PFSK-1 (cell line): ENCODE measurements at regions not wholly inside any gene's neighbourhood (a gene's known extent, or its start where the extent isn't known, plus 50 kb on each side); places are given as distances from the start of the nearest gene placed in this dataset.

ENCODE experiments used
- FOXP2 ChIP-seq: optimal IDR thresholded peaks from 2 replicates; pipeline ENCODE3; 2011; ENCODE audit warnings: borderline replicate concordance, control low read depth, inconsistent platforms; ENCODE audit not compliant: insufficient read depth; ENCODE audit errors: extremely low read length, extremely low read depth
- POLR2AphosphoS5 ChIP-seq: IDR thresholded peaks from 2 replicates; pipeline ENCODE4 v1.6.1; 2012; ENCODE audit warnings: low read depth, mild to moderate bottlenecking, control low read depth, low read length, moderate library complexity
- REST ChIP-seq, 2 experiments: IDR thresholded peaks; 2 replicates each; pipeline versions ENCODE4 v1.6.1 to v1.8.0; 2011 to 2012; ENCODE audit warnings: low read depth in 2 of 2, low read length in 2 of 2, control low read depth in 1 of 2, inconsistent platforms in 1 of 2, mild to moderate bottlenecking in 1 of 2, moderate library complexity in 1 of 2; ENCODE audit not compliant: insufficient read depth in 1 of 2
- SIN3A ChIP-seq: IDR thresholded peaks from 2 replicates; pipeline ENCODE4 v1.6.1; 2012; ENCODE audit warnings: mild to moderate bottlenecking, low read length, moderate library complexity, borderline replicate concordance; ENCODE audit not compliant: insufficient read depth
- TAF1 ChIP-seq: IDR thresholded peaks from 2 replicates; pipeline ENCODE4 v1.6.1; 2012; ENCODE audit warnings: low read length, control low read depth, borderline replicate concordance; ENCODE audit not compliant: insufficient read depth

DNA sequence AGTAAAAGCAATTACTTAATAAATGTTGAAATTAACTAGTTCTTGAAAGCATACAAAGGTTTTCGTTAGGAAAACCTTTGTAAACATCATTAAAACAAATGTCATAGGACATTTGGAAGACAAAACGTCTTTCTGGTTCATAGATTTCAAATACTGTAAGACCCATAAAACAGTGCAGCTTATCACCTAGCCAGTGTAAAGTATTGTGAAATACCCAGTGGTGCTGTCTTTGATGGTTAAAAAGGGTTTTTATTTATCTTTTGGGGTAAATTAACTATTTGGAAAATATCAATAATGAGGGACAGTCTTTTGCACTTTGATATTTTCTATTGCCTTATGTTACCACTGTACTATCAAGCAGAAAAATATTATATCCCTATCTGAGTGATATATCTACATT lies 120.0 kb upstream of the FAM98A start:
- no peak for TF ChIP-seq POLR2AphosphoS5
- no peak for TF ChIP-seq SIN3A
- TF ChIP-seq FOXP2: no peak

GRCh38 chr2:33712674-33713073 lies 113.6 kb upstream of the FAM98A start:
- TF ChIP-seq SIN3A (no peak), TAF1 (no peak), FOXP2 (no peak), POLR2AphosphoS5 (no peak), REST (IDR thresholded peaks at IDR 0.05; ENCODE audit: insufficient read depth in 1 of 2, low read depth in 2 of 2, low read length in 2 of 2) (no peak)

- TF ChIP-seq TAF1 (no peak), REST (IDR thresholded peaks at IDR 0.05; ENCODE audit: insufficient read depth in 1 of 2, low read depth in 2 of 2, low read length in 2 of 2) (no peak)
Measured at GRCh38 chr2:33709951-33710350, 110.9 kb upstream of the FAM98A start.

DNA sequence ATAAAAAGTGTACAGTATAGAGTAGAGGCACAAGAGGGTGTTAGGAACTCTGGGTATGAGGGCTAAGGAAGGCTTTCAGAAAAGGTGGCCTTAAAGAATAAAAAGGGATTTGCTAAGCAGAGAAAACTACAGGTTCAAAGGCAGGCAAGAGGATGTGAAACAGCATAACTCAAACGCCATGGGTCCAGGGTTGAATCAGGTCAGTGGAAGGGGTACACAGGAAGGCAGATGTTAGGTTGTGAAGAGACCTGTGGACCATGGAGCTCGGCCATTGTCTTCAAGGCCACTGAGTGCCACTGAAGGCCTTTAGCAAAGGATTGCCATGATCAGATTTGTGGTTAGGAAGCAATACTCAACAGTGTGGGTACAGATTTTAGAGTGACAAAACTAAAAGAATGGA lies 108.2 kb upstream of the FAM98A start:
- TF ChIP-seq REST (IDR thresholded peaks at IDR 0.05; ENCODE audit: insufficient read depth in 1 of 2, low read depth in 2 of 2, low read length in 2 of 2) (no peak), TAF1 (no peak), SIN3A (no peak), FOXP2 (no peak), POLR2AphosphoS5 (no peak)

DNA sequence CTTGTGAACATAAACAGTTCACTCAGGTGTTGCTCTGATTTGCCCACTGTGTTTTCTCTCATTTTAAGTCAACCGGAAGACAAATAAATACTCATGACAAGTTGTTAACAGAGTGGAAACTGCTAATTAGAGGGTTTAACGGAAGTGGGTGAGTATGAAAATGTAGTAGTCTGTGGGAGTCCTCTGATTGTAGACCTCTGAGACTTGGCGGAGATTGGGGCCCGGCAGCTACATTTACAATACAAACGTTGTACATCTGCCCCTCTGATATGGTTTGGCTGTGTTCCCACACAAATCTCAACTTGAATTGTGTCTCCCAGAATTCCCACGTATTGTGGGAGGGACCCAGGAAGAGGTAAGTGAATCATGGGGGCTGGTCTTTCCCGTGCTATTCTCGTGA lies 107.3 kb upstream of the FAM98A start:
- TF ChIP-seq TAF1: peak; percentile 18; the same call in 1 of the 2 replicates
- TF ChIP-seq POLR2AphosphoS5: no peak

- TF ChIP-seq TAF1 (no peak), POLR2AphosphoS5 (no peak), REST (IDR thresholded peaks at IDR 0.05; ENCODE audit: insufficient read depth in 1 of 2, low read depth in 2 of 2, low read length in 2 of 2) (no peak), SIN3A (no peak), FOXP2 (no peak)
Measured at GRCh38 chr2:33704406-33704855, 105.3 kb upstream of the FAM98A start.
